BLaER1 (cell line): ENCODE measurements at regions not wholly inside any gene's neighbourhood (a gene's known extent, or its start where the extent isn't known, plus 50 kb on each side); places are given as distances from the start of the nearest gene placed in this dataset.

Experiments used
- H3K27ac ChIP-seq: shearing (Covaris generic); formaldehyde crosslinking; 2 replicates; pipeline ENCODE4 v1.8.1; 2022
- H3K27me3 ChIP-seq: shearing (Covaris generic); formaldehyde crosslinking; 2 replicates; pipeline ENCODE4 v1.8.1; 2022
- H3K36me3 ChIP-seq: shearing (Covaris generic); formaldehyde crosslinking; 2 replicates; pipeline ENCODE4 v1.8.1; 2022
- H3K4me1 ChIP-seq: shearing (Covaris generic); formaldehyde crosslinking; 2 replicates; pipeline ENCODE4 v1.8.1; 2022
- H3K4me2 ChIP-seq: shearing (Covaris generic); formaldehyde crosslinking; 2 replicates; pipeline ENCODE4 v1.8.1; 2022
- H3K4me3 ChIP-seq: shearing (Covaris generic); formaldehyde crosslinking; 2 replicates; pipeline ENCODE4 v1.8.1; 2022
- H3K9ac ChIP-seq: shearing (Covaris generic); formaldehyde crosslinking; 2 replicates; pipeline ENCODE4 v1.8.1; 2022
- H3K9me3 ChIP-seq: shearing (Covaris generic); formaldehyde crosslinking; 2 replicates; pipeline ENCODE4 v1.8.1; 2022
- H4K20me1 ChIP-seq: shearing (Covaris generic); formaldehyde crosslinking; 2 replicates; pipeline ENCODE4 v1.8.1; 2022
- Cebpa-rat ChIP-seq: shearing (Covaris generic); IDR thresholded peaks from 2 replicates; pipeline ENCODE4 v1.8.1; 2022

GRCh38 chr6:164825386-164825785, 484.0 kb downstream of the C6orf118 start:
- Histone ChIP-seq H3K9ac (no peak overlapping the region), H3K27ac (no peak overlapping the region), H3K4me1 (no peaks in the 10 kb centered on the region), H3K27me3 (no peaks in the 10 kb centered on the region), H3K36me3 (no peaks in the 10 kb centered on the region), H3K9me3 (no peaks in the 10 kb centered on the region), H4K20me1 (no peaks in the 10 kb centered on the region), H3K4me2 (no peak overlapping the region), H3K4me3 (no peak overlapping the region)
- no peak for TF ChIP-seq Cebpa-rat

GRCh38 chr6:164817662-164818061, 491.7 kb downstream of the C6orf118 start:
- Histone ChIP-seq H3K27me3 (no peaks in the 10 kb centered on the region), H3K36me3 (no peaks in the 10 kb centered on the region), H3K9me3 (peaks cover 12% of the 10 kb centered on the region; the same call in 1 of the 2 replicates), H3K4me3 (no peak overlapping the region), H3K27ac (no peak overlapping the region), H3K4me1 (no peaks in the 10 kb centered on the region), H3K4me2 (no peak overlapping the region), H4K20me1 (no peaks in the 10 kb centered on the region), H3K9ac (no peak overlapping the region)
- no peak for TF ChIP-seq Cebpa-rat

- H4K20me1 ChIP-seq = no peaks in the 10 kb centered on the region
- no peak overlapping the region for H3K9ac ChIP-seq
- no peaks in the 10 kb centered on the region for H3K36me3 ChIP-seq
- no peak overlapping the region for H3K27ac ChIP-seq
- H3K4me1 ChIP-seq = no peaks in the 10 kb centered on the region
- no peak overlapping the region for H3K4me2 ChIP-seq
- peaks cover 24% of the 10 kb centered on the region for H3K9me3 ChIP-seq
- no peak for TF ChIP-seq Cebpa-rat
- H3K27me3 ChIP-seq = no peaks in the 10 kb centered on the region
- H3K4me3 ChIP-seq = no peak overlapping the region
Observed at GRCh38 chr6:164812706-164813105, 496.7 kb downstream of the C6orf118 start.

- no peaks in the 10 kb centered on the region for H4K20me1 ChIP-seq
- no peaks in the 10 kb centered on the region for H3K4me1 ChIP-seq
- H3K27me3 ChIP-seq = no peaks in the 10 kb centered on the region
- peaks cover 34% of the 10 kb centered on the region for H3K9me3 ChIP-seq
- H3K36me3 ChIP-seq = no peaks in the 10 kb centered on the region
- H3K27ac ChIP-seq = no peak overlapping the region
- no peak for TF ChIP-seq Cebpa-rat
- no peak overlapping the region for H3K4me2 ChIP-seq
- no peak overlapping the region for H3K9ac ChIP-seq
- H3K4me3 ChIP-seq = no peak overlapping the region
Observed at GRCh38 chr6:164807125-164807524, 502.3 kb downstream of the C6orf118 start.

- no peaks in the 10 kb centered on the region for H3K36me3 ChIP-seq
- no peak overlapping the region for H3K27ac ChIP-seq
- TF ChIP-seq Cebpa-rat = no peak
- no peaks in the 10 kb centered on the region for H4K20me1 ChIP-seq
- H3K9ac ChIP-seq = no peak overlapping the region
- no peak overlapping the region for H3K4me3 ChIP-seq
- no peaks in the 10 kb centered on the region for H3K27me3 ChIP-seq
- no peak overlapping the region for H3K4me2 ChIP-seq
- H3K9me3 ChIP-seq = no peaks in the 10 kb centered on the region
- no peaks in the 10 kb centered on the region for H3K4me1 ChIP-seq
Observed at GRCh38 chr6:164795056-164795815, 514.2 kb downstream of the C6orf118 start.

- TF ChIP-seq Cebpa-rat = no peak
- no peak overlapping the region for H3K4me3 ChIP-seq
- no peak overlapping the region for H3K4me2 ChIP-seq
Observed at GRCh38 chr6:164792666-164793065, 516.7 kb downstream of the C6orf118 start.

GRCh38 chr6:164791498-164791897, 517.9 kb downstream of the C6orf118 start:
- Histone ChIP-seq H3K27me3 (no peaks in the 10 kb centered on the region), H3K27ac (no peak overlapping the region), H3K9me3 (no peaks in the 10 kb centered on the region), H3K4me1 (no peaks in the 10 kb centered on the region), H3K4me2 (no peak overlapping the region), H3K36me3 (no peaks in the 10 kb centered on the region), H3K4me3 (no peak overlapping the region), H3K9ac (no peak overlapping the region), H4K20me1 (no peaks in the 10 kb centered on the region)
- TF ChIP-seq Cebpa-rat = no peak

More at GRCh38 chr6:164792666-164793065, 516.7 kb downstream of the C6orf118 start:
- Histone ChIP-seq H4K20me1 (no peaks in the 10 kb centered on the region), H3K27ac (no peak overlapping the region), H3K9me3 (no peaks in the 10 kb centered on the region), H3K36me3 (no peaks in the 10 kb centered on the region), H3K27me3 (no peaks in the 10 kb centered on the region), H3K4me1 (no peaks in the 10 kb centered on the region), H3K9ac (no peak overlapping the region)

GRCh38 chr6:164763788-164764187, 545.6 kb downstream of the C6orf118 start:
- H3K27me3 ChIP-seq = no peaks in the 10 kb centered on the region

GRCh38 chr6:164757451-164757850, 552.0 kb downstream of the C6orf118 start:
- Histone ChIP-seq H3K27me3 (no peaks in the 10 kb centered on the region), H3K9ac (no peak overlapping the region), H3K9me3 (no peaks in the 10 kb centered on the region), H4K20me1 (no peaks in the 10 kb centered on the region), H3K4me1 (no peaks in the 10 kb centered on the region), H3K4me2 (no peak overlapping the region), H3K4me3 (no peak overlapping the region), H3K27ac (no peak overlapping the region), H3K36me3 (no peaks in the 10 kb centered on the region)
- TF ChIP-seq Cebpa-rat = no peak

More at GRCh38 chr6:164763788-164764187, 545.6 kb downstream of the C6orf118 start:
- Histone ChIP-seq H3K9ac (no peak overlapping the region), H3K4me2 (no peak overlapping the region), H3K9me3 (0 out of 2 replicates have a peak, but pooled peaks cover 3% of the 10 kb centered on the region), H3K36me3 (no peaks in the 10 kb centered on the region), H3K4me3 (no peak overlapping the region), H3K27ac (no peak overlapping the region), H3K4me1 (no peaks in the 10 kb centered on the region), H4K20me1 (no peaks in the 10 kb centered on the region)
- TF ChIP-seq Cebpa-rat = no peak

GRCh38 chr6:164756723-164757122, 552.7 kb downstream of the C6orf118 start:
- no peaks in the 10 kb centered on the region for H3K4me1 ChIP-seq
- H3K36me3 ChIP-seq = no peaks in the 10 kb centered on the region
- H4K20me1 ChIP-seq = no peaks in the 10 kb centered on the region
- H3K27ac ChIP-seq = no peak overlapping the region
- no peaks in the 10 kb centered on the region for H3K27me3 ChIP-seq
- H3K4me2 ChIP-seq = no peak overlapping the region
- no peaks in the 10 kb centered on the region for H3K9me3 ChIP-seq
- no peak overlapping the region for H3K9ac ChIP-seq
- no peak for TF ChIP-seq Cebpa-rat
- no peak overlapping the region for H3K4me3 ChIP-seq
